Activated CD8-positive, alpha-beta memory T cell treated with anti-CD3 and anti-CD28 coated beads, Interleukin-2, amount 10 ng/mL, durations not matched to agents 7 days and 5 days (primary cell): ENCODE measurements at regions not wholly inside any gene's neighbourhood (a gene's known extent, or its start where the extent isn't known, plus 50 kb on each side); places are given as distances from the start of the nearest gene placed in this dataset.
"Not testable (repeated sequence)": the region's sequence is repeated elsewhere in the genome, so short reads cannot be mapped to it uniquely, and the experiment has no call there.

Experiments
- ATAC-seq: fragments of 150-1000 bp; cut with Tn5 transposase; one replicate; pipeline ENCODE4 v1.10.0; 2021; ENCODE audit warnings: moderate library complexity
- CTCF ChIA-PET: fragments of 350-600 bp; sonication (Branson Sonifier 250); formaldehyde crosslinking; loops from one replicate; lab custom pipeline; 2021; ENCODE audit warnings: antibody characterized with exemption; lab: Charles Lee
- DNase-seq: peaks from one replicate; pipeline ENCODE4 v3.0.0-alpha.2; 2020
- H3K27ac Mint-ChIP-seq: one replicate; pipeline ENCODE4 v1.8.0; 2021; ENCODE audit warnings: mild to moderate bottlenecking, mixed read lengths
- H3K27me3 Mint-ChIP-seq: one replicate; pipeline ENCODE4 v1.8.0; 2021; ENCODE audit warnings: mixed read lengths
- H3K36me3 Mint-ChIP-seq: one replicate; pipeline ENCODE4 v1.8.0; 2021; ENCODE audit warnings: mild to moderate bottlenecking, mixed read lengths
- H3K4me1 Mint-ChIP-seq: one replicate; pipeline ENCODE4 v1.8.0; 2021; ENCODE audit warnings: mixed read lengths
- H3K4me3 Mint-ChIP-seq: one replicate; pipeline ENCODE4 v1.8.0; 2021; ENCODE audit warnings: mild to moderate bottlenecking, moderate library complexity, mixed read lengths
- H3K9me3 Mint-ChIP-seq: one replicate; pipeline ENCODE4 v1.8.0; 2022; ENCODE audit warnings: low read depth, mixed read lengths

- DNase-seq, H3K4me1 Mint-ChIP-seq, CTCF ChIA-PET, H3K4me3 Mint-ChIP-seq, ATAC-seq, H3K36me3 Mint-ChIP-seq, H3K27ac Mint-ChIP-seq, H3K9me3 Mint-ChIP-seq, H3K27me3 Mint-ChIP-seq: not testable (repeated sequence)
These were observed 274.9 kb downstream of the IKZF2 start for GRCh38 chr2:212876556-212876955.

DNA sequence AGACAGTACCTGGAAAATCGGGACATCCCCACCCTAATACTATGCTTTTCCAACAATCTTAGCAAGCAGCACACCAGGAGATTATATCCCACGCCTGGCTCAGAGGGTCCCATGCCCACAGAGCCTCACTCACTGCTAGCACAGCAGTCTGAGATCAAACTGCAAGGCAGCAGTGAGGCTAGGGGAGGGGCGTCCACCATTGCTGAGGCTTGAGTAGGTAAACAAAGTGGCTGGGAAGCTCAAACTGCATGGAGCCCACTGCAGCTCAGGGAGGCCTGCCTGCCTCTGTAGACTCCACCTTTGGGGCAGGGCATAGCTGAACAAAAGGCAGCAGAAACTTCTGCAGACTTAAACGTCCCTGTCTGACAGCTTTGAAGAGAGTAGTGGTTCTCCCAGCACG lies 275.5 kb downstream of the IKZF2 start:
- H3K4me3 Mint-ChIP-seq, ATAC-seq, H3K9me3 Mint-ChIP-seq, CTCF ChIA-PET, H3K27me3 Mint-ChIP-seq, H3K27ac Mint-ChIP-seq, H3K36me3 Mint-ChIP-seq, H3K4me1 Mint-ChIP-seq, DNase-seq: not testable (repeated sequence)

DNA sequence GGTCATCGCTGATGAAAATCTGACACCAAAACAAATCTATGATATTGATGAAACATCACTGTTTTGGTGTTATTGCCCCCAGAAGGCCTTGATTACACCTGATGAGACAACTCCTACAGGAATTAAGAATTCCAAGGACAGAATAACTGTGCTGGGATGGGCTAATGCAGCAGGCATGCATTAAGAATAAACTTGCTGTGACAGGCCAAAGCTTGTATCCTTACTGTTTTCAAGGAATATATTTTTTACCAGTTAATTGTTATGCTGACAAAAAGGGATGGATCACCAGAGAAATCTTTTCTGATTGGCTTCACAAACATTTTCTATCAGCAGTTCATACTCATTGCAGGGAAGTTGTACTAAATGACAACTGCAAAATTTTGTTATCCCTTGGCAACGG lies 278.2 kb downstream of the IKZF2 start:
- no peaks in the 10 kb centered on the region for H3K4me1 Mint-ChIP-seq
- DNase-seq (no peak), ATAC-seq (no peak)
- H3K4me3 Mint-ChIP-seq = no peak overlapping the region
- no peaks in the 10 kb centered on the region for H3K36me3 Mint-ChIP-seq
- H3K9me3 Mint-ChIP-seq = peaks cover 2% of the 10 kb centered on the region
- no peaks in the 10 kb centered on the region for H3K27me3 Mint-ChIP-seq
- CTCF ChIA-PET = no interaction called here
- H3K27ac Mint-ChIP-seq = no peak overlapping the region

- H3K27me3 Mint-ChIP-seq = no peaks in the 10 kb centered on the region
- H3K4me3 Mint-ChIP-seq = no peak overlapping the region
- H3K9me3 Mint-ChIP-seq = peaks cover 2% of the 10 kb centered on the region
- no peak overlapping the region for H3K27ac Mint-ChIP-seq
- CTCF ChIA-PET = no interaction called here
- ATAC-seq = no peak
- no peaks in the 10 kb centered on the region for H3K36me3 Mint-ChIP-seq
- no peak for DNase-seq
- H3K4me1 Mint-ChIP-seq = no peaks in the 10 kb centered on the region
These were observed 279.8 kb downstream of the IKZF2 start for GRCh38 chr2:212871597-212871996.

DNA sequence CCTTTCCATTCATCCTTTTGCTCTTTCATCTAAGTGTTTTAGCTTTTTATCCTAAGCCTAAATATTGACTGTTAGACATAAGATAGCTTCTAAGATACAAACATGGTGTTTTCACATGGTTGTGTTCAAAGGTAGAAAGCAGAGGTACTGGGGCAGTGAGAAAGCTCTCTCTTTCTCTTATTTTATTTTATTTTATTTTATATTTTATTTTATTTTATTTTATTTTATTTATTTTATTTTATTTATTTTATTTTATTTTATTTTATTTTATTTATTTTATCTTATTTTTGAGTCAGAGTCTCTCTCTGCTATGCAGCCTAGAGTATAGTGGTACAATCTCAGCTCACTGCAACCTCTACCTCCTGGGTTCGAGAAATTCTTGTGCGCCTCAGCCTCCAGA lies 287.2 kb downstream of the IKZF2 start:
- DNase-seq = no peak
- CTCF ChIA-PET = interaction anchor here (2.9 kb wide), 1 partner anchor 289 kb away, joined by 15 read pairs; no protein-coding TSS in a partner anchor
- peaks cover 7% of the 10 kb centered on the region for H3K36me3 Mint-ChIP-seq
- H3K27me3 Mint-ChIP-seq = no peaks in the 10 kb centered on the region
- H3K4me1 Mint-ChIP-seq = no peaks in the 10 kb centered on the region
- no peak overlapping the region for H3K27ac Mint-ChIP-seq
- no peak for ATAC-seq
- H3K4me3 Mint-ChIP-seq = no peak overlapping the region
- peaks cover 17% of the 10 kb centered on the region for H3K9me3 Mint-ChIP-seq

GRCh38 chr2:212863185-212863588 lies 288.2 kb downstream of the IKZF2 start:
- peaks cover 15% of the 10 kb centered on the region for H3K9me3 Mint-ChIP-seq
- no peaks in the 10 kb centered on the region for H3K27me3 Mint-ChIP-seq
- no peak overlapping the region for H3K27ac Mint-ChIP-seq
- H3K4me1 Mint-ChIP-seq = no peaks in the 10 kb centered on the region
- H3K4me3 Mint-ChIP-seq = no peak overlapping the region
- ATAC-seq = no peak
- peak; percentile 49 for DNase-seq
- CTCF ChIA-PET = interaction anchor here (1.0 to 2.9 kb wide), 2 partner anchors 27 to 290 kb away, joined by 3 to 15 read pairs; no protein-coding TSS in a partner anchor
- peaks cover 7% of the 10 kb centered on the region for H3K36me3 Mint-ChIP-seq

DNA sequence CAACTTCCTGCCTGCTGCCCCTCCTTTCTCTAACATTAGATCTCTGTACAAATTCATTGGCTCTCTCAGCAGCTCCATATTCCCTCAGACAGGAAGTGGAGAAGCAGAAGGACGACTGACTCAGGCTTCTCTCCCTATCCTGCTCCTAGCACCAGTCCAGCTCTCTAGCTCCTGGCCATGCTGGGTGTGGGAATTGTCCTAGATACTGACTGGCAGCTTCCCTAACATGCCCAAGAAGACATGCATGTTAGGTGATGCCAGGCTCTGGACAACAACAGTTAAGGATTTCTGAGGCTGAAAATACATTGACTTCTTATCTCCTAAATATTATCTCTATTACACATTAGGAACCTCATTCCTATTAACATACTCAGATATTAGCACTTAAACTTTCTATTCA lies 292.9 kb downstream of the IKZF2 start:
- Mint-ChIP-seq H3K9me3 (peaks cover 6% of the 10 kb centered on the region), H3K27me3 (no peaks in the 10 kb centered on the region), H3K27ac (no peak overlapping the region), H3K4me3 (no peak overlapping the region), H3K36me3 (peaks cover 5% of the 10 kb centered on the region), H3K4me1 (no peaks in the 10 kb centered on the region)
- CTCF ChIA-PET = no interaction called here
- no peak for DNase-seq
- ATAC-seq = no peak

DNA sequence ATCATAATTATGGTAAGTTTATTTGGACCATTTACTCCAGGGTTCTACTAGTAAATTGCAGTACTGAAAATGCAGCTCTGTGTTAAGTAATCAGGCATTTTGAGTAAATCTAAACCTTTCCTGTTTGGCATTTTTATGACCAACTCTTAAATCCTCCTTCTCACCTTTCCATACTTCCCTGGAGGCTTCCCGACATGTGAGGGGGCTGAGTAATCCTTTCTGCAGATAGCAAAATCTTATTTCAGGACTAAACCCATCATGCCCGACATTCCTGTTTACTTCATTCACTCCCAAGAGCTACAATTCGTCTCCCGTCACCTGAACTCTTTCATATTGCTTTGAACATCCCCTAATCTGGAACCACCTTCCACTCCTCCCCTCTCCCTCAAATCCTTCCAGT lies 296.6 kb downstream of the IKZF2 start:
- Mint-ChIP-seq H3K36me3 (no peaks in the 10 kb centered on the region), H3K27me3 (no peaks in the 10 kb centered on the region), H3K4me1 (no peaks in the 10 kb centered on the region), H3K4me3 (no peak overlapping the region), H3K27ac (no peak overlapping the region), H3K9me3 (no peaks in the 10 kb centered on the region)
- ATAC-seq (no peak), DNase-seq (no peak)
- CTCF ChIA-PET = no interaction called here

DNA sequence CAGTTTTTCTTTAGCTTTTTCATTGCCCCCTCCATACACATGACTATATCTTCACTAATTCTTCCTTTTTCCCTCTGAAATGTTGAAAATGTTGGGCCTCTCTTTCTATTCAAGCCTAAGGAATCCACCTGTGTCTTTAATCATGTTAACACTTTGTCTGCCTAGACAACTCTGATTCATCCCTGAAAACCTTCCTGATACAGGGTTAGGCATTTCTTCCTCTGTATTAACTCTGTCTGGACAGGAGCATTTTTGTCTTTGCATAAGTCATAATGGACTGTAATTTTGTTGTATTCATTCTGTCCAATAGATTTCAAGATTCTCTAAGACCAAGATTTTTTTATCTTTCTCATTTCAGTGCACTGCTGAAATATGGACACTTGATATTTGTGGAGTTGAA lies 297.3 kb downstream of the IKZF2 start:
- H3K9me3 Mint-ChIP-seq = no peaks in the 10 kb centered on the region
- DNase-seq (no peak), ATAC-seq (no peak)
- no peaks in the 10 kb centered on the region for H3K36me3 Mint-ChIP-seq
- CTCF ChIA-PET = no interaction called here
- H3K27ac Mint-ChIP-seq = no peak overlapping the region
- H3K27me3 Mint-ChIP-seq = no peaks in the 10 kb centered on the region
- no peak overlapping the region for H3K4me3 Mint-ChIP-seq
- no peaks in the 10 kb centered on the region for H3K4me1 Mint-ChIP-seq

DNA sequence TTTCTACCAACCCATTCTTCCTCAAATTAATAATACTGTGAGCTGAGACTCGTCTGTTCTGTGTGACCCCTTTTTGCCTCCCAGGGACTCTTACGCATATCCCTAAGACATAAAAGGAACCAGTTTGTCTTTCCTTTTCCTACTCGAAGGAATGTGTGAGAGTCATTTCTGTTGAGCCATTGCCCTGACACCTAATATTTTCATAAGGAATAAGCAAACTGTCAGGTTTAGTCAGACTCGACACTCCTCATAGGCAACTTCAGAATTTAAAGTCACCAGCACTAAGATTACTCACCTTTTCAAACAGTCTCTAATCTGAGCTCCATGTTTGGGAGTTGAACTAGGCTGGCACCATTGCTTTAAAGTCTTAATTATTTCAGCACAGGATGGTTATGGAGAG lies 305.5 kb downstream of the IKZF2 start:
- CTCF ChIA-PET = no interaction called here
- Mint-ChIP-seq H3K9me3 (no peaks in the 10 kb centered on the region), H3K27ac (no peak overlapping the region), H3K27me3 (peaks cover 7% of the 10 kb centered on the region), H3K4me3 (no peak overlapping the region), H3K4me1 (peaks cover 9% of the 10 kb centered on the region), H3K36me3 (peaks cover 3% of the 10 kb centered on the region)
- ATAC-seq (no peak), DNase-seq (no peak)

- CTCF ChIA-PET = no interaction called here
- Mint-ChIP-seq H3K9me3 (no peaks in the 10 kb centered on the region), H3K36me3 (peaks cover 3% of the 10 kb centered on the region), H3K4me3 (no peak overlapping the region), H3K27me3 (peaks cover 7% of the 10 kb centered on the region), H3K27ac (no peak overlapping the region), H3K4me1 (peaks cover 9% of the 10 kb centered on the region)
- no peak for DNase-seq
- ATAC-seq = peak; percentile 39
These were observed 305.0 kb upstream of the ERBB4 start for GRCh38 chr2:212843409-212844199.

DNA sequence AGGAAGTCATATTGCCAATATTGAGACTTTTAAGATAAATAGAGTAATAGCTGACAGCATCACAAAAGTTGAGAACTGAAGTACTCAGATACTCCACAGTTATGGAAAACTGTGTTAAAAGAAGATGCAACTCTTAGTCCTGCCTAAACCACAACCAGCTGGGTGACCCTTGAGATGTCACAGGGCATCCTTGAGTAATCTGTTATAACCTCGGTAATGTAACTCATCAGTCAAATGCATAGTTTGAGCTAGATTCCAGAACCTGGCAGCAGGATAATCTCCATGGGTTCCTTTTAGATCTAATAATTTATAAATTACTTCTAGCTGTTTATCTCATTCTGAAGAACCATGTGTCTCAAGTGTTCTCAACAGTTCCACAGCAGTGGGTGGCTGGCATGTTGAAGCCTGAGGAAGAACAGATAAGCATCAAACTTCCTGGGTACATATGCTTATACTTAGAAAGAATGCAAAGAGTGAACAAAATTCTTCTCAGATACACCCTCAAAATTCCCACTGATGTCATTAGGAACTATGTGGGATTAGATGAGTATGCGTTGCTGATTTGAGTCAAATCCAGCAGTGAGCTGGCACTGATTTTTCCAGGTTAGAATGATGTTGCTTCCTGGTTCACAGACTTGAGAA lies 304.1 kb upstream of the ERBB4 start:
- CTCF ChIA-PET = no interaction called here
- Mint-ChIP-seq H3K27me3 (peaks cover 7% of the 10 kb centered on the region), H3K9me3 (no peaks in the 10 kb centered on the region), H3K4me3 (no peak overlapping the region), H3K27ac (no peak overlapping the region), H3K4me1 (peaks cover 9% of the 10 kb centered on the region), H3K36me3 (peaks cover 3% of the 10 kb centered on the region)
- ATAC-seq (no peak), DNase-seq (no peak)

DNA sequence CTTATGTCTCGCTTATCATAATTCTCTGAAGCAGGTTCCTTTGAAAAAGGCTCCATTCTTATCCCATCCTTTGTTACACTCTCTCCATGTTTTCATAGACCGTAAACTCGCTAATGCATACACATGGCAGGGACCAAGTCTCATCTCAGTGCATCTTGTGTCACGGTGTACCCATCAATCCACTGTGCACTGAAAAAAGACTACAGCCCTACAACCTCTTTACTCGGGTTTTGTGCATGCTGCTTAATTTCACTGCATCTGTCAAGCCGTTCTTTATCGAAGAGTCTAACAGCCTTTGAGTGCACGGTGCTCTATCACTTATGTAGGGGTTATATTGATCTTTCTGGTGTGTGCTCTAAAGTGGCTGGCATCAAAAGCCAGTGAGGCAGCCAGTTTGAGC lies 302.9 kb upstream of the ERBB4 start:
- H3K27me3 Mint-ChIP-seq = peaks cover 7% of the 10 kb centered on the region
- DNase-seq = no peak
- H3K4me1 Mint-ChIP-seq = peaks cover 9% of the 10 kb centered on the region
- CTCF ChIA-PET = no interaction called here
- H3K4me3 Mint-ChIP-seq = no peak overlapping the region
- H3K27ac Mint-ChIP-seq = no peak overlapping the region
- ATAC-seq = no peak
- no peaks in the 10 kb centered on the region for H3K9me3 Mint-ChIP-seq
- H3K36me3 Mint-ChIP-seq = peaks cover 3% of the 10 kb centered on the region
